CD4-positive, alpha-beta T cell treated with Interleukin-2 at 100 ng/mL for 4 hours (primary cell): ENCODE measurements at regions not wholly inside any gene's neighbourhood (a gene's known extent, or its start where the extent isn't known, plus 50 kb on each side); places are given as distances from the start of the nearest gene placed in this dataset.

ENCODE experiments used
- DNase-seq: peaks from one replicate; pipeline ENCODE4 v3.0.0-alpha.2; 2020; ENCODE audit warnings: low spot score

- no peak for DNase-seq
Observed at GRCh38 chr15:96023081-96023480, 307.4 kb upstream of the NR2F2 start.

GRCh38 chr15:96027501-96027900, 303.0 kb upstream of the NR2F2 start:
- no peak for DNase-seq

- no peak for DNase-seq
Observed at GRCh38 chr15:96028620-96029019, 301.9 kb upstream of the NR2F2 start.

- no peak for DNase-seq
Observed at GRCh38 chr15:96029172-96029571, 301.3 kb upstream of the NR2F2 start.

- DNase-seq, result no peak
Observed at GRCh38 chr15:96031426-96032110, 298.9 kb upstream of the NR2F2 start.

GRCh38 chr15:96035091-96035490, 295.4 kb upstream of the NR2F2 start:
- DNase-seq, result no peak

GRCh38 chr15:96035635-96036034, 294.9 kb upstream of the NR2F2 start:
- DNase-seq, result no peak

- DNase-seq, result no peak
Observed at GRCh38 chr15:96037584-96037983, 292.9 kb upstream of the NR2F2 start.

GRCh38 chr15:96038131-96038530, 292.4 kb upstream of the NR2F2 start:
- DNase-seq, result no peak

- no peak for DNase-seq
Observed at GRCh38 chr15:96038650-96039049, 291.9 kb upstream of the NR2F2 start.

GRCh38 chr15:96041982-96042733, 288.3 kb upstream of the NR2F2 start:
- no peak for DNase-seq

- DNase-seq, result no peak
Observed at GRCh38 chr15:96042734-96043224, 287.7 kb upstream of the NR2F2 start.

GRCh38 chr15:96043591-96044171, 286.8 kb upstream of the NR2F2 start:
- no peak for DNase-seq

- DNase-seq, result no peak
Observed at GRCh38 chr15:96046620-96047240, 283.8 kb upstream of the NR2F2 start.

- DNase-seq, result no peak
Observed at GRCh38 chr15:96047255-96047931, 283.1 kb upstream of the NR2F2 start.

- no peak for DNase-seq
Observed at GRCh38 chr15:96049323-96049722, 281.2 kb upstream of the NR2F2 start.

GRCh38 chr15:96049766-96050165, 280.7 kb upstream of the NR2F2 start:
- no peak for DNase-seq

GRCh38 chr15:96051598-96051997, 278.9 kb upstream of the NR2F2 start:
- no peak for DNase-seq

- no peak for DNase-seq
Observed at GRCh38 chr15:96052154-96052553, 278.3 kb upstream of the NR2F2 start.

GRCh38 chr15:96052572-96053030, 277.9 kb upstream of the NR2F2 start:
- no peak for DNase-seq

GRCh38 chr15:96053031-96053780, 277.3 kb upstream of the NR2F2 start:
- DNase-seq, result no peak
